Cardiac fibroblast (primary cell): ENCODE measurements at regions not wholly inside any gene's neighbourhood (a gene's known extent, or its start where the extent isn't known, plus 50 kb on each side); places are given as distances from the start of the nearest gene placed in this dataset.

Source experiments
- DNase-seq, 2 donors: peaks; one replicate each; pipeline versions ENCODE4 v3.0.0 to v3.0.0-alpha.2; 2010; ENCODE audit warnings: low read depth in 2 of 2
- H3K4me3 ChIP-seq, 2 donors: replicated peaks in 1 of 2; 1 replicate in 1 of 2; 2 replicates in 1 of 2; pipeline ENCODE4 v1.5.1; 2011; ENCODE audit warnings: low read depth in 2 of 2, low read length in 2 of 2, mild to moderate bottlenecking in 2 of 2, moderate library complexity in 1 of 2
- CTCF ChIP-seq: IDR thresholded peaks from one replicate; pipeline ENCODE4 v1.5.1; 2011; ENCODE audit warnings: low read depth, mild to moderate bottlenecking, low read length, inconsistent platforms

DNA sequence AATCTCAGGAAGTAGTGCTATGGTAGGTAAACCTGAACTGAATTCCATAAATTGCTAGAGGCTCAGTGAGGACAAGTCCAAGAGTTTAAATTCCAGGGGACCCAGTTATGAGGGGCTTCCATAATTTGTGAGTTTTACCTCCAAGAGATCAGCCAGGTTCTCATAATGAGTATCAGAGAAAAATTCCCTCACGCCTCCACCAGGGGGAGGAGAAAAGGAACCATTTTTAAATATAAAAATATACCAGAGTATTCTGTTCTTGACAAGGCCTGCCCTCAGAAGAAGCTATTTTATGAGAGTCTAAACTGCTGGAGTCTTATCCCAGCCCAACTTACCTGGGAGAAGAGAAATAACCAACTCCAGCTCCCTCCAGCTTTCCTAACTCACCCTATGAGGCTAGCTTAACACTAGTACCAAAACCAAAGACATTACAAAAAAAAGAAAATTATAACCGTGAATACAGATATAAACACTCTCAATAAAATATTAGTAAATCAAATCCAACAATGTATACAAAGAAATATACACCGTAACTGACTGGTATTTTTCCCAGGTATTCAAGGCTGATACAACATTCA is 158.7 kb downstream of the TFAP2A start:
- H3K4me3 ChIP-seq: no peak overlapping the region

DNA sequence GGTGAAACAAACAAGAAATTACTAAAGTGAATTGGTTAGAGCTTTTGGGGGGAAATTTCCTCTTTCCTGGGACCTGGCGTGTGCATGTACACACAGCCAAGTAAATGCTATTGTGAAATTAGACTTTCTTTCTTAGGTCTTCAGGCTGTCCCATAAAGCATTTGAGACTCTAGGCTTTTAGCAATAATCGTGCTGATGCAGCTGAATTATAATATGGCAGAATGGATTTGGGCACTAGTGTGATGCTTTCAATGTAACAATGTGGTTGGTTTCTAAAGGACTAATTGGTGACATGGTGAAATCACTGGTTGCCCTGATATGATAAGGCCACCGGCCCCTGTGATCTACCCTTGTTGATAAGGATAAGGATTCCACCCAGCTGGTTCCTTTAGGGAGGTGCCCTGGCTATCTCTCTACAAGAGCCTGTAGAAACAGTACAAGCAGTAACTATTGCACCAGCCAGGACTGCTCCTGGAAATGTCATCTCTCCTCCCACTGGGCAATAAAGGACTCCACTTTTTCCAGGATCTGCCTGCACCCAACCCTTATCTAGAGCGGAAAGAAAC is 164.1 kb downstream of the TFAP2A start:
- no peak for DNase-seq
- no peak for TF ChIP-seq CTCF

More for the DNA sequence above, 158.7 kb downstream of the TFAP2A start:
- TF ChIP-seq CTCF: peak; percentile 43
- peak in 1 of 2 donors; percentile 6 for DNase-seq

GRCh38 chr6:10248378-10248843 is 166.5 kb downstream of the TFAP2A start:
- peak in 1 of 2 donors; percentile 3 for DNase-seq
- H3K4me3 ChIP-seq: no peak overlapping the region
- TF ChIP-seq CTCF: no peak

More for the DNA sequence above, 164.1 kb downstream of the TFAP2A start:
- no peak overlapping the region for H3K4me3 ChIP-seq

GRCh38 chr6:10237298-10238038 is 177.4 kb downstream of the TFAP2A start:
- no peak for DNase-seq
- no peak for TF ChIP-seq CTCF
- no peak overlapping the region for H3K4me3 ChIP-seq

- H3K4me3 ChIP-seq: no peak overlapping the region
- DNase-seq: no peak
- no peak for TF ChIP-seq CTCF
These were observed 179.5 kb downstream of the TFAP2A start for GRCh38 chr6:10235344-10235743.

- DNase-seq: no peak
- no peak for TF ChIP-seq CTCF
- no peak overlapping the region for H3K4me3 ChIP-seq
These were observed 184.3 kb downstream of the TFAP2A start for GRCh38 chr6:10230531-10230930.
